HG02678 (cell line): ENCODE measurements at regions not wholly inside any gene's neighbourhood (a gene's known extent, or its start where the extent isn't known, plus 50 kb on each side); places are given as distances from the start of the nearest gene placed in this dataset.

Source experiments
- ATAC-seq: cut with Tn5 transposase; IDR thresholded peaks from one replicate; pipeline ENCODE4 v1.9.1; 2021; ENCODE audit warnings: mild to moderate bottlenecking, moderate library complexity; ENCODE audit not compliant: unreplicated experiment

GRCh38 chr19:29371251-29372090, 154.3 kb upstream of the VSTM2B start:
- ATAC-seq: no peak

DNA sequence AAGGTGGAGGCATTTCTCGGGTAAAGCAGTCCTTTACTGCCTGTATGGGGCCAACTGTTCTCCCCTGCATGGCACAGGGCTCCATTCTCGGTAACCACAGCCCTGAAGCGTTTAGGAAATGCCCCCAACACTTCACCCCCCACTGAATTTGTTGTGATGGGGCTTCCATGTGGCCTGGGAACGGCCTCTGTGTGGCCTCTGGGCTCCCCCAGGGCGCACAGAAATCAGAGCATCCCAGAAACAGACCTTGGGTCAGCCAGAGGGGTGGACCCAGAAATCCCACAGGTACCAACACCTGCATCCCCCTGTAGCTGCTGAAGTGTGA, 153.7 kb upstream of the VSTM2B start:
- no peak for ATAC-seq

- no peak for ATAC-seq
Observed at GRCh38 chr19:29372461-29372860, 153.3 kb upstream of the VSTM2B start.

DNA sequence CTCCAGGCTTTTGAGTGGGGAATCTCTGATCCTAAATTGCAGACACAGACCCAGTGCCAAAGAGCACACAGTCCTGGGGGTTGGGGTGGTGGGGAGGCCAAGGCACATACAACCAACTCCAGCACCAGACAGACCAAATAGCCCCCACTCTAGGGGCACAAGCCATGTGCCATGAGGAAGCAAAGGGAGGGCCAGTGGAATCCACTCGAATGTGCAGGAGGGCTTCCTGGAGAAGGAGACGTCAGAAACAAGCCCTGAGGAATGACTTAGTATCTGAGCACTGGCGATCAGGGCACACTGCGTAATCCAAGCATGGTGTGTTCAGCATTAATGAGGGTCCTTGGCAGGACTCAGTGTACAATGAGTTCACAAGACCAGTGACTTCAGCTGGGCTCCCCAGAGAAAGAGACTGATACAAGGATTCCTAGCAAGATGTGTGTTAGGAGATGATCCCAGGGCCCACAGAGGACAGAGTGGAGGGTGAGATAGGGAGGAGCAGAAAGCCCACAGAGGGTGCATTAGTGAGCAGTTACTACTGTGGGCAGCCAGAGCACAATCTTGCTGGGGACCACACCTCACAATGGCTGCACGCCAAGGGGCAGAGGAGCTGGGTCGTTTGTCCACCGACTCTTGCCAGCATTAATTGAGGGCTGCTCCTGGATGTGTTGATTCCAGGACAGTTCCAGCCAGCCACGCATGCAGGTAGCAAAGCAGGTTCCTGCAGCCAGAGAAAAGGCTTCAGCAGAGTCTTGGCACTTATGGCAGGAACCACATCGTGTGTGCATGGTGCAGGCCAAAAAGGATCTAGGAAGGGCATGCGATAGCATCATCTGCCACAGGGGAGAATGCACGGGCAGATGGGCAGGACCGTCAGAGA, 152.6 kb upstream of the VSTM2B start:
- no peak for ATAC-seq

DNA sequence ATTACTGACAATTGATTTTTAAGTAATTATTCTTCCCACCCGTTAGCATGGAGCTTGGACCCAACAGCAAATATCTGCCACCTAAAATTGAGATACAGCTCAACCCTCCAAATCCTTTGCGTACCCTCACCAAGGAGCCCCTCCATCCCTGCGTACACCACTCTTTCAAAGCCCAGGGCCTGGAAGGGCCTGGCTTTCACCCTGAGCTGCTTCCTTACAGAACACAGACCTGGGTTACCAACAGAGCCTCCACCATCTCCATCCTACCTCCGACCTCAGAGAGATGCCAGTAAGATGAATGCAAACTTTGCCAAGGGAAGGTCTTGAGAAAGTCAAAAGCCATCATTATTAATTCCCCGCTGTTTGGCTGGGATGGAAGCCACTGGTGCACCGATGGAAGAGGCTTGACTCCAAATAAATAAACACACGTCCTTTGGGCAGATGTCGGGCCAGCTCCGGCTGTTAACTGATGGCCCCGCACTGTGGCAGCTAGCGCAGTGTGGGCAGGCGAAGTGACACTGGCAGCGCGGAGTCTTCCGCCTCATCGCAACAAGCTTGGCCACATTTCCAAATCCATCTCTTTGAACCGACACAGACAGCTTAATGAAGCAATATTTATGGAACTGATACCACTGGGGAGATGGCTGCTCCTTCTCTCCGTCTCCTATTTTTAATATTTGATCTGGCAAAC, 150.2 kb upstream of the VSTM2B start:
- no peak for ATAC-seq

DNA sequence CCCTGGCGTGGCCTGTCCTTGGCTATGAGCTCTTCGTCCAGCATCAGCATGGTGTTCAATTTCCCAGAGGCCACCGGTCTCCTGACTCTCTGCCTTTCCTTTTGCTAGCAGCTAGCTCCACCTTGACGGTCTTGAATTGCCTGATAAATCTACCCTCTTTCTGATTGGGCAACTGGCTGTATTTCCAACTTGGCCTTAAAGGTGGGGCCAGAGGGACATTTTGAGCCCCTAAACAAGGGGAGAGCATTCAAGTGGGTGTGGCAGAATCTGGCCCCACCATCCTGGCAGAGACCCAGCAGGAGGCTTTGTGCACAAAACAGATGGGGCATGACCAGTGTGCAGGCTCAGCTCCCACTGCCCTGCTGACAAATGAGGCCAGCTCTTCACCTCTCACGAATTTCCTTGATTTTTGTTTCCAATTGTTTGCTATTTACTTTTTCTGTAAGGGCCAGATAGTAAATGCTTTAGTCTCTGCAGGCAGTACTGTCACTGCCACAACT, 148.9 kb upstream of the VSTM2B start:
- ATAC-seq: no peak

- ATAC-seq: no peak
Observed at GRCh38 chr19:29378126-29378525, 147.7 kb upstream of the VSTM2B start.

DNA sequence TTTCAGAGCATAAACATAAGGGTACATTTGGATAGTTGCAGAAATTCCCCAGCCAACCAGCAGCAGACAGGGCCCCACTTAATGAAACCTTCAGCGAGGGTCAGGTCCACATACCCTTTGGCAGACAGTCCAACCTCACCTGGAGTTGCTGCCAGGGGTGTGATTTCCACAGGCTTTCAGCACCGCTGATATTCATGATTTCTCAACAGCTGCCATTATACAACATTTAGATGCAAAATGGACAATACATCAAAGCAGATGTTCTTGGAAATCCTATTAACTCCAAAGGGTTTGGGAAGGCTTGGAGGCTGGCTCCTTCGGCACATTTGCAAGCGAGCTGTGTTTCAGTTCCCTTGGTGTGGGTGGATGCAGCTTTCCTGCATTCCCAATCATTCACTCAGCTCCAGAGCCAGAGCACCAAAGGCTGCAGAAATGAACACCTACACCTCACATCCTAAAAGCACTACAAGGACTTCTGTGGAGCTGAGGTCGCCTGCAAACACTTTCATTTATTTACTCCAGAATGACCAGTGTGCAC, 147.2 kb upstream of the VSTM2B start:
- ATAC-seq: no peak

DNA sequence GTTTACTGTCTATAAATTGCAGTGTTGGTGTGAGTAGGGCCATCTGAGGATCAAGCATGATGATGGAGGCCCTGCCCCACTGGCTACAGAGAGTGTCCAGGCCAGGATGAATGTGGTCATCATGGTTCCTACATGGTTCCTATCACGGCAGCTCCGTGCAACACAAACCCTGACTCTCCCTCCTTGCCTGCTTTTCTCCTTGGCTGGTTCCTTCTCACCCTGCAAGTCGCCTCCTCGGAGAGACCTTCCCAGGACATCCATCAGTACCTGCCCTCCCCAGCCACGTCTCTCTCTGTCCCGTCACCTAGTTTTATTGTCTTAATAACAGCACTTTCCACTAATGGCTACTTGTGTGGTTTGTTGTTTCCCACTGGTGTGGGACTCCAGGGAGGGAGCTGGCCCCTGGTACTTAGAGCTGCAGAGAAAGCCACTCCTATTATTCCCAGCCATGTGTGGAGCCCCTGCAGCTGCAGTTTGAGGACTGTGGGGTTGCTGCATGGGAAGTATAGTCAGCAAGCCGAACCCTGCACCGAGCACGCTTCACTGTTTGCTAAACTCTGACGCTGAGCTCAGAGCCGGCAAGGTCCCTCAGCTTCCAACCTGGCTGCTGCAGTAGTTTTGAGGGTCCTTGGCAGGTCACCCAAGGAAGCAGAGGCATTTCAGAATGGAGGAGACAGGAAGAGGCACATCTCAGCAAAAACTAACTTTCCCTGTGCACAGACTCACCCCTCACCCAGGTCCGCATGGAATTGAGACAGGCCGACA, 146.4 kb upstream of the VSTM2B start:
- no peak for ATAC-seq

GRCh38 chr19:29380581-29380980, 145.2 kb upstream of the VSTM2B start:
- no peak for ATAC-seq

DNA sequence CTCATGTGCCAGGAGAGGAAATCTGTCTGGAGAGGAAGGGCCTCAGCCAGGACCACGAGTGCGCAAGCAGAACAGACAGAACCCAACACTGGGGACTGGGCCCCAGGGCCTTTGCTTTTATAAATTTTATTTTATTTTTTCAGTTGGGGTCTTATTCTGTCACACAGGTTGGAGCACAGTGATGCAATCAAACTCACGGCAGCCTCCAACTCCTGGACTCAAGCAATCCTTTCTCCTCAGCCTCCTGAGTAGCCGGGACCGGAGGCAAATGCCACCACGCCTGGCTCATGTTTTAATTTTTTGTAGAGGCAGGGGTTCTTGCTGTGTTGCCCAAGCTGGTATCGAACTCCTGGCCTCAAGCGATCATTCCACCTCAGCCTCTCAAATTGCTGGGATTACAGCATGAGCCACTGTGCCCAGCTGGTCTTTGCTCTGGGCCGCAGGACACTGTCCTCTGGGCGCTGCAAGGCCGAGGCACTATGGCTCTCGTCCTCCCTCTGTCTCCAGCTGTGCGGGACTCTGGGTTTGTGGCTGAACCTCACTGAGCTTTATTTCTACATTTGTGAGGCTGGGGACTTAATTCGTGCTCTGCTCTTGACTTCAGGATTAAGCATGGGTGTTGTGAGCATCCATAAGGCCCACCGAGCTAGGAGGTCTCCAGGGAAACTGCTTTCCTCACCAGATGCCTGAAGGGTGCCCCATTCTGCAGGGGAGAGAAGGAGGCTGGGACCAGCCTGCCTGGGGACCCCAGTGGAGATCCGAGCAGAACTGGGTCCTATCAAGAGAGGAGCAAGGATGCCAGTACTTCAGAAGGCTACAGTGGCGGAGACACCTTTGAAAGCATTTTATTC, 144.2 kb upstream of the VSTM2B start:
- no peak for ATAC-seq

GRCh38 chr19:29383696-29384095, 142.1 kb upstream of the VSTM2B start:
- ATAC-seq: no peak

GRCh38 chr19:29384656-29385055, 141.1 kb upstream of the VSTM2B start:
- ATAC-seq: no peak

- ATAC-seq: no peak
Observed at GRCh38 chr19:29385191-29385795, 140.5 kb upstream of the VSTM2B start.

- ATAC-seq: no peak
Observed at GRCh38 chr19:29386970-29387369, 138.8 kb upstream of the VSTM2B start.

GRCh38 chr19:29387586-29387985, 138.2 kb upstream of the VSTM2B start:
- ATAC-seq: no peak

DNA sequence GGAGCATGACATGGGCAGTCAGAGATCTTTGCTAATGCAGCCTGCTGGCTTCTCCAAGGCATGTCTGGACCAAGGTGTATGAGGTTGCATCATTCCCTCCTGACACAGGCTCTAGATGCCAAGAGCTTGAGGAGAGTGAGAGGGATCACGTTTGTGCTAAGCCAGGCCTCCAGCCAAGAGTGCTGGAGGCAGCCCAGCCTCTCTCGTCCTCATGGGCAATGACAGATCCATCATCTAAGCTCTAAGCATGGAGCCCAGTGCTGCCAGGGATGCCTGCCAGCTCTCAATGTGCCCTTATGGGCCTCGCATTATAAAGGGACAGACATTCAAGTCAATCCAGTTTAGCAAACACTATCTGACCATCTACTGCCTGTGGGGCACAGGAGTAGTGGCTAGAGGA, 136.3 kb upstream of the VSTM2B start:
- no peak for ATAC-seq

- no peak for ATAC-seq
Observed at GRCh38 chr19:29390742-29391141, 135.1 kb upstream of the VSTM2B start.

GRCh38 chr19:29393915-29394460, 131.8 kb upstream of the VSTM2B start:
- ATAC-seq: no peak
